ENCODE measurements at regions not wholly inside any gene's neighbourhood (a gene's known extent, or its start where the extent isn't known, plus 50 kb on each side); places are given as distances from the start of the nearest gene placed in this dataset.

DNA sequence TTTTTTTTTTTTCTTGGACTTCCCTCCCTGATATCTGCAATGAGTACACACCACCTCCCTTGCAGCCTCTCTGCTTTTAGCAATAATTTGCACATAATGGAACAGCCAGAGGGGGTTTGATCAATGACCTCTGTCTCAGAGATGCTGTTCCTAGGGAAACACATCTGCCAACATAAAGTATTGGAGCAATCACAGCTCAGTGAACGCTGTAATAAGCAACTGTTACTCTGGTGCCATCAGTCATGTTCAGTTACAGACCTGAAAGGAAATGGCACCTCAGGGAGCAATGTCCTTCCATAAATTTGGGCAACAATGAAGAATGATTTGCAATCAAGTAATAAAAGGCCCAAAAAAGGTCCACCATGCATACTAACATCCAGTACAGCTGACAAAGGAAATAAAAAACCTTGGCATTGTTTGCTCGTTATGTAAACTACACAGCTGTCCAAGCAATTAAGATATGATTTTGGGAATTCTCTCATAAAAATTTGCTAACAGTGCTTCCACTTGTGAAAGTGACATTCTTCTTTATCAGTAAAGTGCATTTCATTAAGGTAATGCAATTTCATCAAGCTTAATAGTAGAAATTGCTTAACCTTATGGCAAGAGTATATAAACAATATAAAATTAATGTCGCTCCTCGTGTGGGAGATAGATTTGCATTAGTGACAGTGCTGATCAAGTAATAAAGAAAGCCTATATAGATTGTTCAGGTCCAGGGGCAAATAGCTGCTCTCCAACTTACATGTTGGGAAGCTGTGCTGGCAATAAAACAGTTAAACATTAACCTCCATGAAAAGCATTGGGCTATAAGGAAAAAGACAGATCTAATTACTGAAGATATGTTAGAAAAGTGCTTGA is 167.8 kb downstream of the RASEF start:
- TF ChIP-seq CTCF (tag by site-specific recombination; IDR thresholded peaks at IDR 0.05) (no peak), ZNF311 (tag by site-specific recombination; IDR thresholded peaks at IDR 0.05; ENCODE audit: borderline replicate concordance) (no peak)
